ENCODE measurements at regions not wholly inside any gene's neighbourhood (a gene's known extent, or its start where the extent isn't known, plus 50 kb on each side); places are given as distances from the start of the nearest gene placed in this dataset.

DNA sequence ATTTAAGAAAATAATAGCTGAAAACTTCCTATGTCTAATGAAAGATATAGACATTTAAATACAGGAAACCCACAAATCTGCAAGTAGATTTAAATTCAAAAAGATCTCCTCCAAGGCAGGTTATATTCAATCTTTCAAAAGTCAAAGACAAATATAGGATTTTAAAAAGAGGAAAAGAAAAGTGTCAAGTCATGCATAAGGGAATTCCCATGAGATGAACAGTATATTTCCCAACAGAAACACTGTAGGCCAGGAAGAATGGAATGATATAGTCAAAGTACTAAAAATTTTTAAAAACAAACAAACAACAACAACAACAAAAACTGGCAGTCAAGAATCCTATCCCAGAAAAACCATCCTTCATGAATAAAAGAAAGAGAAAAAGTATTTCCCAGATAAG lies 806.5 kb upstream of the BRINP3 start:
- H2AK5ac ChIP-seq (ENCODE audit: low read depth, low read length): no peak overlapping the region
- no peak overlapping the region for H2AFZ ChIP-seq (ENCODE audit: low read length)
- H3K27ac ChIP-seq (replicated peaks; ENCODE audit: low read length): no peak overlapping the region
- H3K4me2 ChIP-seq (ENCODE audit: insufficient read depth, low read length, poor library complexity, severe bottlenecking): no peak overlapping the region
- no peak overlapping the region for H4K91ac ChIP-seq (ENCODE audit: low read depth, low read length, poor library complexity)
- H3K4ac ChIP-seq (ENCODE audit: low read length): no peak overlapping the region
- H2BK15ac ChIP-seq (ENCODE audit: low read length): no peak overlapping the region
- H3K27me3 ChIP-seq (ENCODE audit: control insufficient read depth in 3 of 3, insufficient read depth in 3 of 3, low read depth in 1 of 3, low read length in 3 of 3): no peaks in the 10 kb centered on the region
- H3K9me3 ChIP-seq (replicated peaks in 1 of 2; ENCODE audit: control insufficient read depth in 2 of 2, insufficient read depth in 1 of 2, low read depth in 1 of 2, low read length in 2 of 2): no peaks in the 10 kb centered on the region
- no peak overlapping the region for H2BK120ac ChIP-seq (ENCODE audit: low read depth, low read length)
- H2BK12ac ChIP-seq (ENCODE audit: low read length): no peak overlapping the region
- H2BK5ac ChIP-seq (ENCODE audit: low read length): no peak overlapping the region
- H3K4me3 ChIP-seq (ENCODE audit: low read length in 2 of 2): no peak overlapping the region
- H4K8ac ChIP-seq (ENCODE audit: low read depth, low read length): no peak overlapping the region
- no peaks in the 10 kb centered on the region for H3K36me3 ChIP-seq (replicated peaks in 1 of 2; ENCODE audit: control insufficient read depth in 2 of 2, insufficient read depth in 2 of 2, low read length in 2 of 2)
- no peak overlapping the region for H3K23ac ChIP-seq (ENCODE audit: low read depth, low read length, poor library complexity)
- H3K79me1 ChIP-seq (ENCODE audit: low read depth, low read length): no peaks in the 10 kb centered on the region
- no peak for DNase-seq (ENCODE audit: low spot score)
- H3K4me1 ChIP-seq (ENCODE audit: control insufficient read depth in 2 of 2, insufficient read depth in 1 of 2, low read depth in 1 of 2, low read length in 2 of 2): no peaks in the 10 kb centered on the region
- no peak overlapping the region for H3K18ac ChIP-seq (ENCODE audit: low read length)
- no peak overlapping the region for H3K9ac ChIP-seq (ENCODE audit: low read depth, low read length, poor library complexity)
- no peak overlapping the region for H3K14ac ChIP-seq (ENCODE audit: low read length)

DNA sequence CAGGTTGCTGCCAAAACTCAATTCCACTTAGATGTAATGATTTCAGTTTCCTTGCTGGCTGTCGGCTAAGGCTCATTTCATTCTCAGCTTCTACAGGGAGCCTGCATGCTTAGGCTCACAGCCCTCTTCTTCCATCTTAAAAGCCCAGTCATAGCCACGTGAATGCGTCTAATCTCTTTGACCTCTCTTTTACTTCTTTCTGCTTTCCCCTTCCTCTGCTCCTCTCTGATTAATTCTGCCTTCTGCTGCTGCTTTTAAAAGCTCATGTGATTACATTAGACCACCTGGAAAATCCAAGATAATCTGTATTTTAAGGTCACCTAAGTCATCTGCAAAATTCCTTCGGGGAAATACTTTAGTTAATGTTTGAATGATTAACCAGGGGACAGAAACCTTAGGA lies 812.8 kb upstream of the BRINP3 start:
- Histone ChIP-seq H3K4me1 (ENCODE audit: control insufficient read depth in 2 of 2, insufficient read depth in 1 of 2, low read depth in 1 of 2, low read length in 2 of 2) (peaks cover 0 to 3% of the 10 kb centered on the region in 2 donors), H3K4me2 (ENCODE audit: insufficient read depth, low read length, poor library complexity, severe bottlenecking) (no peak overlapping the region), H2AK5ac (ENCODE audit: low read depth, low read length) (no peak overlapping the region), H3K4ac (ENCODE audit: low read length) (no peak overlapping the region), H3K9me3 (replicated peaks in 1 of 2; ENCODE audit: control insufficient read depth in 2 of 2, insufficient read depth in 1 of 2, low read depth in 1 of 2, low read length in 2 of 2) (no peaks in the 10 kb centered on the region), H2BK12ac (ENCODE audit: low read length) (no peak overlapping the region), H3K27me3 (ENCODE audit: control insufficient read depth in 3 of 3, insufficient read depth in 3 of 3, low read depth in 1 of 3, low read length in 3 of 3) (no peaks in the 10 kb centered on the region), H3K9ac (ENCODE audit: low read depth, low read length, poor library complexity) (no peak overlapping the region), H2AFZ (ENCODE audit: low read length) (peak overlapping the region; percentile 79), H4K8ac (ENCODE audit: low read depth, low read length) (no peak overlapping the region), H2BK15ac (ENCODE audit: low read length) (no peak overlapping the region), H3K14ac (ENCODE audit: low read length) (no peak overlapping the region), H4K91ac (ENCODE audit: low read depth, low read length, poor library complexity) (no peak overlapping the region), H2BK120ac (ENCODE audit: low read depth, low read length) (no peak overlapping the region), H3K23ac (ENCODE audit: low read depth, low read length, poor library complexity) (no peak overlapping the region), H3K18ac (ENCODE audit: low read length) (no peak overlapping the region), H3K27ac (replicated peaks; ENCODE audit: low read length) (no peak overlapping the region), H3K4me3 (ENCODE audit: low read length in 2 of 2) (no peak overlapping the region), H3K79me1 (ENCODE audit: low read depth, low read length) (no peaks in the 10 kb centered on the region), H2BK5ac (ENCODE audit: low read length) (no peak overlapping the region), H3K36me3 (replicated peaks in 1 of 2; ENCODE audit: control insufficient read depth in 2 of 2, insufficient read depth in 2 of 2, low read length in 2 of 2) (no peaks in the 10 kb centered on the region)
- no peak for DNase-seq (ENCODE audit: low spot score)
- WGBS, 2 donors (ENCODE audit: extremely low coverage in 2 of 2, insufficient read length in 2 of 2, insufficient replicate concordance in 1 of 2): no CpG with 5 or more reads among the region's 4 CpGs

GRCh38 chr1:191305370-191305769 lies 827.7 kb upstream of the BRINP3 start:
- H3K36me3 ChIP-seq (replicated peaks in 1 of 2; ENCODE audit: control insufficient read depth in 2 of 2, insufficient read depth in 2 of 2, low read length in 2 of 2): no peaks in the 10 kb centered on the region
- no peak overlapping the region for H3K9ac ChIP-seq (ENCODE audit: low read depth, low read length, poor library complexity)
- no peaks in the 10 kb centered on the region for H3K79me1 ChIP-seq (ENCODE audit: low read depth, low read length)
- no peak overlapping the region for H2AFZ ChIP-seq (ENCODE audit: low read length)
- no peak overlapping the region for H2BK5ac ChIP-seq (ENCODE audit: low read length)
- no peak overlapping the region for H4K8ac ChIP-seq (ENCODE audit: low read depth, low read length)
- H3K4me2 ChIP-seq (ENCODE audit: insufficient read depth, low read length, poor library complexity, severe bottlenecking): no peak overlapping the region
- no peak overlapping the region for H3K27ac ChIP-seq (replicated peaks; ENCODE audit: low read length)
- no peak overlapping the region for H3K23ac ChIP-seq (ENCODE audit: low read depth, low read length, poor library complexity)
- H3K27me3 ChIP-seq (ENCODE audit: control insufficient read depth in 3 of 3, insufficient read depth in 3 of 3, low read depth in 1 of 3, low read length in 3 of 3): no peaks in the 10 kb centered on the region
- H3K4me1 ChIP-seq (ENCODE audit: control insufficient read depth in 2 of 2, insufficient read depth in 1 of 2, low read depth in 1 of 2, low read length in 2 of 2): no peaks in the 10 kb centered on the region
- DNase-seq (ENCODE audit: low spot score): no peak
- H3K9me3 ChIP-seq (replicated peaks in 1 of 2; ENCODE audit: control insufficient read depth in 2 of 2, insufficient read depth in 1 of 2, low read depth in 1 of 2, low read length in 2 of 2): peaks cover 0 to 3% of the 10 kb centered on the region in 2 donors
- H2BK12ac ChIP-seq (ENCODE audit: low read length): no peak overlapping the region
- no peak overlapping the region for H2BK120ac ChIP-seq (ENCODE audit: low read depth, low read length)
- H2AK5ac ChIP-seq (ENCODE audit: low read depth, low read length): no peak overlapping the region
- H2BK15ac ChIP-seq (ENCODE audit: low read length): no peak overlapping the region
- H3K4ac ChIP-seq (ENCODE audit: low read length): no peak overlapping the region
- WGBS, 2 donors (ENCODE audit: extremely low coverage in 2 of 2, insufficient read length in 2 of 2, insufficient replicate concordance in 1 of 2): no CpG with 5 or more reads among the region's 1 CpG
- no peak overlapping the region for H3K4me3 ChIP-seq (ENCODE audit: low read length in 2 of 2)
- H4K91ac ChIP-seq (ENCODE audit: low read depth, low read length, poor library complexity): no peak overlapping the region
- H3K18ac ChIP-seq (ENCODE audit: low read length): no peak overlapping the region
- no peak overlapping the region for H3K14ac ChIP-seq (ENCODE audit: low read length)

DNA sequence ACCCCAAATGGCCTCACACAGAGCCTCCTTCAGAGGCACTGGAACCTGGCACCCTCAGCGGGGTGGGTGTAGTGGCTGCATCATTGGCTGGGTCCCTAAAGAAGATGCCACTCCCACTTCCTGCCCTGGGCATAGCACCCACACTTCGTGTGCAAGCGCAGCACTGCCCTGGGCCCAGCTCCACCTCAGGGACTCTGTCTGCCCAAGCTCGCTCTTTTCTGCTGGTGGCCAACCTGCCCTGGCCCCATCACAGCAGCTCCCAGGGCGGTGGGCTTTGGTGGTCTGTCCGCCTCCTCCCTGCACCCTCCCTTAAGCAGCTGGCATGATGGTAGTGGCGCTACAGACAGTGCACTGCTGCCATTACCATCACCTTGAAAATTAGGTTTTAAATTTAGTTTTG lies 829.3 kb upstream of the BRINP3 start:
- Histone ChIP-seq H3K36me3 (replicated peaks in 1 of 2; ENCODE audit: control insufficient read depth in 2 of 2, insufficient read depth in 2 of 2, low read length in 2 of 2) (no peaks in the 10 kb centered on the region), H3K4ac (ENCODE audit: low read length) (no peak overlapping the region), H3K23ac (ENCODE audit: low read depth, low read length, poor library complexity) (no peak overlapping the region), H3K4me1 (ENCODE audit: control insufficient read depth in 2 of 2, insufficient read depth in 1 of 2, low read depth in 1 of 2, low read length in 2 of 2) (no peaks in the 10 kb centered on the region), H3K9ac (ENCODE audit: low read depth, low read length, poor library complexity) (no peak overlapping the region), H3K79me1 (ENCODE audit: low read depth, low read length) (no peaks in the 10 kb centered on the region), H2BK12ac (ENCODE audit: low read length) (no peak overlapping the region), H4K8ac (ENCODE audit: low read depth, low read length) (no peak overlapping the region), H3K14ac (ENCODE audit: low read length) (no peak overlapping the region), H3K9me3 (replicated peaks in 1 of 2; ENCODE audit: control insufficient read depth in 2 of 2, insufficient read depth in 1 of 2, low read depth in 1 of 2, low read length in 2 of 2) (peaks cover 0 to 3% of the 10 kb centered on the region in 2 donors), H4K91ac (ENCODE audit: low read depth, low read length, poor library complexity) (no peak overlapping the region), H3K27me3 (ENCODE audit: control insufficient read depth in 3 of 3, insufficient read depth in 3 of 3, low read depth in 1 of 3, low read length in 3 of 3) (no peaks in the 10 kb centered on the region), H2BK15ac (ENCODE audit: low read length) (no peak overlapping the region), H2AFZ (ENCODE audit: low read length) (no peak overlapping the region), H2AK5ac (ENCODE audit: low read depth, low read length) (no peak overlapping the region), H2BK5ac (ENCODE audit: low read length) (no peak overlapping the region), H3K18ac (ENCODE audit: low read length) (no peak overlapping the region), H2BK120ac (ENCODE audit: low read depth, low read length) (no peak overlapping the region), H3K4me3 (ENCODE audit: low read length in 2 of 2) (no peak overlapping the region), H3K27ac (replicated peaks; ENCODE audit: low read length) (no peak overlapping the region), H3K4me2 (ENCODE audit: insufficient read depth, low read length, poor library complexity, severe bottlenecking) (no peak overlapping the region)
- no CpG with 5 or more reads among the region's 7 CpGs for WGBS, 2 donors (ENCODE audit: extremely low coverage in 2 of 2, insufficient read length in 2 of 2, insufficient replicate concordance in 1 of 2)
- DNase-seq (ENCODE audit: low spot score): no peak

Data from neuronal stem cell (in vitro differentiated cells).